Ureter (tissue), 1 donor: ENCODE measurements at regions not wholly inside any gene's neighbourhood (a gene's known extent, or its start where the extent isn't known, plus 50 kb on each side); places are given as distances from the start of the nearest gene placed in this dataset.
"Not testable (repeated sequence)": the region's sequence is repeated elsewhere in the genome, so short reads cannot be mapped to it uniquely, and the experiment has no call there.

Experiments
- DNase-seq: peaks from one replicate; pipeline ENCODE4 v3.0.0-alpha.2; 2020; ENCODE audit warnings: low spot score
- donor health status: DM: yes; HTN: yes; CAD: no.

- DNase-seq, result no peak
Observed at GRCh38 chr18:27382567-27383216, 197.6 kb upstream of the CHST9 start.

- DNase-seq, result peak; percentile 49
Observed at GRCh38 chr18:27378431-27379095, 193.5 kb upstream of the CHST9 start.

- no peak for DNase-seq
Observed at GRCh38 chr18:27377251-27377650, 192.1 kb upstream of the CHST9 start.

GRCh38 chr18:27372386-27372785, 187.3 kb upstream of the CHST9 start:
- DNase-seq, result no peak

GRCh38 chr18:27366665-27367064, 181.6 kb upstream of the CHST9 start:
- DNase-seq, result no peak

- no peak for DNase-seq
Observed at GRCh38 chr18:27366151-27366550, 181.0 kb upstream of the CHST9 start.

GRCh38 chr18:27363872-27364271, 178.8 kb upstream of the CHST9 start:
- DNase-seq, result no peak

GRCh38 chr18:27361477-27361876, 176.4 kb upstream of the CHST9 start:
- no peak for DNase-seq

- no peak for DNase-seq
Observed at GRCh38 chr18:27355308-27355707, 170.2 kb upstream of the CHST9 start.

GRCh38 chr18:27353273-27353672, 168.2 kb upstream of the CHST9 start:
- no peak for DNase-seq

- DNase-seq, result no peak
Observed at GRCh38 chr18:27349284-27349882, 164.3 kb upstream of the CHST9 start.

- no peak for DNase-seq
Observed at GRCh38 chr18:27331606-27332005, 146.5 kb upstream of the CHST9 start.

GRCh38 chr18:27314996-27315395, 129.9 kb upstream of the CHST9 start:
- DNase-seq, result no peak

GRCh38 chr18:27313678-27314077, 128.6 kb upstream of the CHST9 start:
- no peak for DNase-seq

GRCh38 chr18:27312853-27313252, 127.7 kb upstream of the CHST9 start:
- no peak for DNase-seq

GRCh38 chr18:27312153-27312552, 127.0 kb upstream of the CHST9 start:
- no peak for DNase-seq

GRCh38 chr18:27311114-27311513, 126.0 kb upstream of the CHST9 start:
- no peak for DNase-seq

- DNase-seq, result no peak
Observed at GRCh38 chr18:27301615-27302378, 116.7 kb upstream of the CHST9 start.

- no peak for DNase-seq
Observed at GRCh38 chr18:27298214-27298804, 113.2 kb upstream of the CHST9 start.

GRCh38 chr18:27285973-27286562, 101.0 kb upstream of the CHST9 start:
- not testable (repeated sequence) for DNase-seq

- no peak for DNase-seq
Observed at GRCh38 chr18:27278131-27278530, 93.0 kb upstream of the CHST9 start.

- DNase-seq, result no peak
Observed at GRCh38 chr18:27277554-27277953, 92.4 kb upstream of the CHST9 start.
